Epithelial cell of proximal tubule (primary cell): ENCODE measurements at regions not wholly inside any gene's neighbourhood (a gene's known extent, or its start where the extent isn't known, plus 50 kb on each side); places are given as distances from the start of the nearest gene placed in this dataset.

Experiments
- DNase-seq: peaks from one replicate; pipeline ENCODE4 v3.0.0-alpha.2; 2011; ENCODE audit warnings: low read depth
- H3K4me3 ChIP-seq: 2 replicates; pipeline ENCODE4 v1.5.1; 2011; ENCODE audit warnings: low read depth, mild to moderate bottlenecking, low read length
- TF ChIP-seq, protein P1 (sequence below): conservative IDR thresholded peaks from 2 replicates; pipeline ENCODE4 v1.5.1; 2012; ENCODE audit warnings: low read depth, mild to moderate bottlenecking, low read length

DNA sequence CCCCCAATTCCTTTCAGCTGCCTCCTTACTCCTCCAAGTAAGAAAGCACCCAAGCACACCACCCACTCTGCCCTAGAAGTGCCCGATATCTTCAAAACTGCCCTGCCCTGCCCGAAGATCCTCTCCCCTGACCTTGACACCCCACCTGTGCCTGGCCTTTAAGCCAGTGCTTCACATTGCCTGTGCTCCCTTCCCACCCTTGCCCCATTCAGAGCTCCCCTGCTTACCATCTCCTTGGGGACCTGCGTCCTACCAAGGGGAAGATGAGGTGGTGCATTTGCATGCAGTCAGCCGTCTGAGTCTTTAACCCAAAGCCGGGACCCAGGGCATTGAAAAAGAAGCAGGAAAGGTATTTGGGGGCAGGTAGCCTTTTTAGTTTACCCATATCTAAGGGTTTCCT lies 73.5 kb upstream of the SLCO3A1 start:
- H3K4me3 ChIP-seq, result no peak overlapping the region
- DNase-seq, result no peak
- TF ChIP-seq, protein P1, sequence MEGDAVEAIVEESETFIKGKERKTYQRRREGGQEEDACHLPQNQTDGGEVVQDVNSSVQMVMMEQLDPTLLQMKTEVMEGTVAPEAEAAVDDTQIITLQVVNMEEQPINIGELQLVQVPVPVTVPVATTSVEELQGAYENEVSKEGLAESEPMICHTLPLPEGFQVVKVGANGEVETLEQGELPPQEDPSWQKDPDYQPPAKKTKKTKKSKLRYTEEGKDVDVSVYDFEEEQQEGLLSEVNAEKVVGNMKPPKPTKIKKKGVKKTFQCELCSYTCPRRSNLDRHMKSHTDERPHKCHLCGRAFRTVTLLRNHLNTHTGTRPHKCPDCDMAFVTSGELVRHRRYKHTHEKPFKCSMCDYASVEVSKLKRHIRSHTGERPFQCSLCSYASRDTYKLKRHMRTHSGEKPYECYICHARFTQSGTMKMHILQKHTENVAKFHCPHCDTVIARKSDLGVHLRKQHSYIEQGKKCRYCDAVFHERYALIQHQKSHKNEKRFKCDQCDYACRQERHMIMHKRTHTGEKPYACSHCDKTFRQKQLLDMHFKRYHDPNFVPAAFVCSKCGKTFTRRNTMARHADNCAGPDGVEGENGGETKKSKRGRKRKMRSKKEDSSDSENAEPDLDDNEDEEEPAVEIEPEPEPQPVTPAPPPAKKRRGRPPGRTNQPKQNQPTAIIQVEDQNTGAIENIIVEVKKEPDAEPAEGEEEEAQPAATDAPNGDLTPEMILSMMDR, result no peak

GRCh38 chr15:91780387-91780786 lies 73.1 kb upstream of the SLCO3A1 start:
- no peak overlapping the region for H3K4me3 ChIP-seq
- TF ChIP-seq, protein P1, result no peak
- DNase-seq, result no peak

- TF ChIP-seq, protein P1, result no peak
- no peak for DNase-seq
- no peak overlapping the region for H3K4me3 ChIP-seq
Observed at GRCh38 chr15:91782221-91782620, 71.3 kb upstream of the SLCO3A1 start.

GRCh38 chr15:91783008-91783407 lies 70.5 kb upstream of the SLCO3A1 start:
- no peak overlapping the region for H3K4me3 ChIP-seq
- TF ChIP-seq, protein P1, result no peak

GRCh38 chr15:91783451-91783850 lies 70.1 kb upstream of the SLCO3A1 start:
- H3K4me3 ChIP-seq, result no peak overlapping the region
- TF ChIP-seq, protein P1, result no peak
- no peak for DNase-seq

More at GRCh38 chr15:91783008-91783407, 70.5 kb upstream of the SLCO3A1 start:
- no peak for DNase-seq

DNA sequence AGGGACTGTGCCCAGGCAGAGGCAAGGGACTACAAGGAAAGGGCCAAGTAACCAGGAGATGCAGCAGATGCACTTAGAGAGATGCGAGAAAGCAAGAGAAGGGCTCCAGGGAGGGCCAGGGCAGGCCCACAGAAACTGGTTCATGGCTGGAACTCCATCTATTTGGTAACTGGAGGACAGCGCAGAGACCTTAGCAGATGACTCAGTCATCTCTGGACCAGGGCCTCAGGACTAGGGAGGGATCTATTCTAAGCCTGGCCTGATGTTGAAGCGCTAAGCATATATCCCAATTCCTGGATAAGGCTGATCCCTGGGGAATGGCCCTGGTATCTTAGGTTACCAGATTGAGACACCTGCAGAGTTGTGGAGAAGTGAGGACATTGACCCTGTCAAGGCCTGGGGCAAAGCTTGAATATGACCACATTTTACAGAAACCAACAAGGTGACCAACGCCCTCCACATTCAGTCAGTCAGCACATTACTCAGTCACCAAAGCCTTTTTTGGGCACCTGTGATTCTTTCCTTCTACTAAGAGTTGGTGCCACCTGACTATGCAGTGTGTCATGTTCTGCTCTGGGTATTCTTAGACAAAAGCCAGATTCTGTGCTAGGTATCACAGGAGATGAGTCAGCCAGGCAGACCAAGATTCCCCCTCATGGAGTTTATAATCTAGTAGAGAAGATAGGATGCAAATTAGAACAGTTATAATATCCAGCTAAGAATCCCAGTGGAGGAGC lies 68.4 kb upstream of the SLCO3A1 start:
- no peak for DNase-seq
- TF ChIP-seq, protein P1, result no peak
- no peak overlapping the region for H3K4me3 ChIP-seq

DNA sequence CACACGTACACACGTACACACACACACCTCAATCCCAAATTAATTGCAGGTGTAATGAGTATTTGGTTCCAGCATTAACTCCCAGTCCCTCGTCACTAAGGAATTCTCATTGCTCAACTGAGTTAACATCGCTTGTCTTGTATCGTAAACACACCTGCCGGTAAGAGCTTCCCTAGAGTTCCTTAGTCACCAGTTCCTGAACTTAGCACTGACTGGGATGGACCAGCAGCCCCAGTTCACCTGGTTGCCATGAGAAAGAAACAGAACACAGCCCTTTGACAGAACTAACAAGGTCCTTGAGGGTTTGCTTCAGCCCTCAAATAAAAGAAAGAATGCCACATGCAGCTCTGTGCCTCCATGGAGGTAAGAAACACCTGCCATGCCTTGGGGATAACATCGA lies 66.3 kb upstream of the SLCO3A1 start:
- DNase-seq, result no peak
- TF ChIP-seq, protein P1, result no peak
- no peak overlapping the region for H3K4me3 ChIP-seq
